ENCODE measurements at regions not wholly inside any gene's neighbourhood (a gene's known extent, or its start where the extent isn't known, plus 50 kb on each side); places are given as distances from the start of the nearest gene placed in this dataset.

GRCh38 chr15:23823508-23823907 is 136.4 kb upstream of the NDN start:
- no peak for TF ChIP-seq CTCF (conservative IDR thresholded peaks at IDR 0.05 in 1 of 2, IDR thresholded peaks at IDR 0.05 in 1 of 2; ENCODE audit: low read depth in 1 of 2, low read length in 2 of 2)
- no peak for TF ChIP-seq EZH2 (IDR thresholded peaks at IDR 0.05; ENCODE audit: low read length, missing control alignments)

Measured in fibroblast of lung (primary cell).